Liver (tissue), 3 donors: ENCODE measurements at regions not wholly inside any gene's neighbourhood (a gene's known extent, or its start where the extent isn't known, plus 50 kb on each side); places are given as distances from the start of the nearest gene placed in this dataset.
A peak's percentile ranks its signal among the peaks of the same experiment; 100 is the strongest.

Experiments
- HNF4A ChIP-seq, 2 donors: conservative IDR thresholded peaks; 2 replicates each; pipeline ENCODE4 v1.6.1; 2016; ENCODE audit warnings: antibody characterized with exemption in 2 of 2, mild to moderate bottlenecking in 2 of 2
- JUND ChIP-seq, 2 donors: IDR thresholded peaks; 2 replicates each; pipeline ENCODE4 v1.6.1; 2016; ENCODE audit warnings: antibody characterized with exemption in 2 of 2
- RAD21 ChIP-seq, 2 donors: IDR thresholded peaks; 2 replicates each; pipeline ENCODE4 v1.6.1; 2016; ENCODE audit warnings: antibody characterized with exemption in 2 of 2, mild to moderate bottlenecking in 2 of 2
- TAF1 ChIP-seq: conservative IDR thresholded peaks from 2 replicates; pipeline ENCODE4 v1.6.1; 2016; ENCODE audit warnings: antibody characterized with exemption, mild to moderate bottlenecking
- TF ChIP-seq, protein P1 (sequence below): fragments of 150-350 bp; IDR thresholded peaks from 2 replicates; pipeline ENCODE4 v1.5.1; 2017; ENCODE audit warnings: improper control_type of control experiment, low read depth, low read length; ENCODE audit not compliant: missing input control
- TF ChIP-seq, protein P2 (sequence below): IDR thresholded peaks from 2 replicates; pipeline ENCODE4 v1.6.1; 2016; ENCODE audit warnings: antibody characterized with exemption, mild to moderate bottlenecking
- TF ChIP-seq, protein P3 (sequence below): IDR thresholded peaks from 2 replicates; pipeline ENCODE4 v1.6.1; 2016; ENCODE audit warnings: antibody characterized with exemption
- donor health status: healthy.
- donor health status: healthy.

DNA sequence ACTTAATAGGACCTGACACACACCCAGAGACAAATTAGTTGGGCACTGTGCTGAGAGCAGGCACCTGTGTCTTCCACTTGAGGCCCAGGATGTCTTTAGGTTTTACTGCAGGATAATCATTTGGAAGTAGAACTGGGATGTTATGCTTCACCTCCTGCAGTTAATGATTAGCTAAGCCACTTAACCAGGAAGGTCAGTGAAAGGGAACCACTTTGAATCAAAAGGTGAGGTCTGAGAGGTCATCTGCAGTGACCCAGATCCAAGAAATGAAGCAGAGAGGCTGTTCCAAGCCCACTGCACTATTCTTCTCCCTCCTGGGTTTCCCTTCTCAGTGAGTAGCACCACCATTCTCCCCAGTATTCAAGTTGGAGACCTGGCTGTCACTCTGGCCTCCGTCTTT lies 110.5 kb downstream of the SNX18 start:
- TF ChIP-seq, protein P1, sequence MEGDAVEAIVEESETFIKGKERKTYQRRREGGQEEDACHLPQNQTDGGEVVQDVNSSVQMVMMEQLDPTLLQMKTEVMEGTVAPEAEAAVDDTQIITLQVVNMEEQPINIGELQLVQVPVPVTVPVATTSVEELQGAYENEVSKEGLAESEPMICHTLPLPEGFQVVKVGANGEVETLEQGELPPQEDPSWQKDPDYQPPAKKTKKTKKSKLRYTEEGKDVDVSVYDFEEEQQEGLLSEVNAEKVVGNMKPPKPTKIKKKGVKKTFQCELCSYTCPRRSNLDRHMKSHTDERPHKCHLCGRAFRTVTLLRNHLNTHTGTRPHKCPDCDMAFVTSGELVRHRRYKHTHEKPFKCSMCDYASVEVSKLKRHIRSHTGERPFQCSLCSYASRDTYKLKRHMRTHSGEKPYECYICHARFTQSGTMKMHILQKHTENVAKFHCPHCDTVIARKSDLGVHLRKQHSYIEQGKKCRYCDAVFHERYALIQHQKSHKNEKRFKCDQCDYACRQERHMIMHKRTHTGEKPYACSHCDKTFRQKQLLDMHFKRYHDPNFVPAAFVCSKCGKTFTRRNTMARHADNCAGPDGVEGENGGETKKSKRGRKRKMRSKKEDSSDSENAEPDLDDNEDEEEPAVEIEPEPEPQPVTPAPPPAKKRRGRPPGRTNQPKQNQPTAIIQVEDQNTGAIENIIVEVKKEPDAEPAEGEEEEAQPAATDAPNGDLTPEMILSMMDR, result no peak
- no peak for TF ChIP-seq TAF1
- TF ChIP-seq, protein P2, sequence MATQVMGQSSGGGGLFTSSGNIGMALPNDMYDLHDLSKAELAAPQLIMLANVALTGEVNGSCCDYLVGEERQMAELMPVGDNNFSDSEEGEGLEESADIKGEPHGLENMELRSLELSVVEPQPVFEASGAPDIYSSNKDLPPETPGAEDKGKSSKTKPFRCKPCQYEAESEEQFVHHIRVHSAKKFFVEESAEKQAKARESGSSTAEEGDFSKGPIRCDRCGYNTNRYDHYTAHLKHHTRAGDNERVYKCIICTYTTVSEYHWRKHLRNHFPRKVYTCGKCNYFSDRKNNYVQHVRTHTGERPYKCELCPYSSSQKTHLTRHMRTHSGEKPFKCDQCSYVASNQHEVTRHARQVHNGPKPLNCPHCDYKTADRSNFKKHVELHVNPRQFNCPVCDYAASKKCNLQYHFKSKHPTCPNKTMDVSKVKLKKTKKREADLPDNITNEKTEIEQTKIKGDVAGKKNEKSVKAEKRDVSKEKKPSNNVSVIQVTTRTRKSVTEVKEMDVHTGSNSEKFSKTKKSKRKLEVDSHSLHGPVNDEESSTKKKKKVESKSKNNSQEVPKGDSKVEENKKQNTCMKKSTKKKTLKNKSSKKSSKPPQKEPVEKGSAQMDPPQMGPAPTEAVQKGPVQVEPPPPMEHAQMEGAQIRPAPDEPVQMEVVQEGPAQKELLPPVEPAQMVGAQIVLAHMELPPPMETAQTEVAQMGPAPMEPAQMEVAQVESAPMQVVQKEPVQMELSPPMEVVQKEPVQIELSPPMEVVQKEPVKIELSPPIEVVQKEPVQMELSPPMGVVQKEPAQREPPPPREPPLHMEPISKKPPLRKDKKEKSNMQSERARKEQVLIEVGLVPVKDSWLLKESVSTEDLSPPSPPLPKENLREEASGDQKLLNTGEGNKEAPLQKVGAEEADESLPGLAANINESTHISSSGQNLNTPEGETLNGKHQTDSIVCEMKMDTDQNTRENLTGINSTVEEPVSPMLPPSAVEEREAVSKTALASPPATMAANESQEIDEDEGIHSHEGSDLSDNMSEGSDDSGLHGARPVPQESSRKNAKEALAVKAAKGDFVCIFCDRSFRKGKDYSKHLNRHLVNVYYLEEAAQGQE, result peak; percentile 68
- peak; percentile 69 to 77 for TF ChIP-seq HNF4A (conservative IDR thresholded peaks at IDR 0.05)
- peak in 1 of 2 donors; percentile 53 for TF ChIP-seq JUND (IDR thresholded peaks at IDR 0.05)
- TF ChIP-seq, protein P3, sequence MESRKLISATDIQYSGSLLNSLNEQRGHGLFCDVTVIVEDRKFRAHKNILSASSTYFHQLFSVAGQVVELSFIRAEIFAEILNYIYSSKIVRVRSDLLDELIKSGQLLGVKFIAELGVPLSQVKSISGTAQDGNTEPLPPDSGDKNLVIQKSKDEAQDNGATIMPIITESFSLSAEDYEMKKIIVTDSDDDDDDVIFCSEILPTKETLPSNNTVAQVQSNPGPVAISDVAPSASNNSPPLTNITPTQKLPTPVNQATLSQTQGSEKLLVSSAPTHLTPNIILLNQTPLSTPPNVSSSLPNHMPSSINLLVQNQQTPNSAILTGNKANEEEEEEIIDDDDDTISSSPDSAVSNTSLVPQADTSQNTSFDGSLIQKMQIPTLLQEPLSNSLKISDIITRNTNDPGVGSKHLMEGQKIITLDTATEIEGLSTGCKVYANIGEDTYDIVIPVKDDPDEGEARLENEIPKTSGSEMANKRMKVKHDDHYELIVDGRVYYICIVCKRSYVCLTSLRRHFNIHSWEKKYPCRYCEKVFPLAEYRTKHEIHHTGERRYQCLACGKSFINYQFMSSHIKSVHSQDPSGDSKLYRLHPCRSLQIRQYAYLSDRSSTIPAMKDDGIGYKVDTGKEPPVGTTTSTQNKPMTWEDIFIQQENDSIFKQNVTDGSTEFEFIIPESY, result no peak
- TF ChIP-seq RAD21 (IDR thresholded peaks at IDR 0.05), result peak in 1 of 2 donors; percentile 48
